ENCODE measurements at regions not wholly inside any gene's neighbourhood (a gene's known extent, or its start where the extent isn't known, plus 50 kb on each side); places are given as distances from the start of the nearest gene placed in this dataset.

- peak; percentile 28 for DNase-seq
- Histone ChIP-seq H2AFZ (ENCODE audit: low read depth) (peak overlapping the region; percentile 90), H3K4me3 (ENCODE audit: low read depth in 2 of 2, low read length in 1 of 2) (peak overlapping the region in 1 of 2 experiments; percentile 25; a peak in 1 of 4 replicates), H3K9ac (no peak overlapping the region), H3F3A (replicated peaks; ENCODE audit: insufficient read depth) (no peaks in the 10 kb centered on the region), H3K36me3 (replicated peaks in 1 of 2; ENCODE audit: control insufficient read depth in 1 of 2, insufficient read depth in 2 of 2, low read length in 1 of 2) (no peaks in the 10 kb centered on the region), H3K4me2 (peak overlapping the region; percentile 45; the same call in 1 of the 2 replicates), H3K79me2 (ENCODE audit: insufficient read depth) (no peaks in the 10 kb centered on the region), H3K9me2 (no peaks in the 10 kb centered on the region), H3K27ac (ENCODE audit: low read depth in 2 of 2, low read length in 1 of 2) (peak overlapping the region in 1 of 2 experiments; percentile 86; a peak in 2 of 4 replicates), H3K9me3 (no peaks in the 10 kb centered on the region), H3K4me1 (ENCODE audit: control insufficient read depth in 1 of 2, insufficient read depth in 2 of 2, low read depth in 1 of 2, low read length in 1 of 2) (peaks cover 3 to 5% of the 10 kb centered on the region in 2 experiments; a peak in 3 of 4 replicates), H4K20me1 (ENCODE audit: insufficient read depth) (no peaks in the 10 kb centered on the region), H3K27me3 (ENCODE audit: insufficient read depth) (no peaks in the 10 kb centered on the region)
- CTCF ChIA-PET: no interaction called here
- TF ChIP-seq PBX3 (IDR thresholded peaks at IDR 0.05): no peak
- no peak for TF ChIP-seq RFX5 (IDR thresholded peaks at IDR 0.05; ENCODE audit: low read length)
- peak; percentile 69 for TF ChIP-seq GATA2 (CRISPR knock-in tag; IDR thresholded peaks at IDR 0.05)
- 34% methylated on average over 3 of the region's 3 CpGs for WGBS (ENCODE audit: low lambda C conversion rate)
- POLR2A ChIA-PET: no interaction called here
These were observed 117.4 kb upstream of the FNDC3A start for GRCh38 chr13:48858122-48858902.

GRCh38 chr13:48859272-48860105 is 116.2 kb upstream of the FNDC3A start:
- Histone ChIP-seq H3K36me3 (replicated peaks in 1 of 2; ENCODE audit: control insufficient read depth in 1 of 2, insufficient read depth in 2 of 2, low read length in 1 of 2) (no peaks in the 10 kb centered on the region), H3K79me2 (ENCODE audit: insufficient read depth) (no peaks in the 10 kb centered on the region), H3K4me3 (ENCODE audit: low read depth in 2 of 2, low read length in 1 of 2) (no peak overlapping the region), H3K4me1 (ENCODE audit: control insufficient read depth in 1 of 2, insufficient read depth in 2 of 2, low read depth in 1 of 2, low read length in 1 of 2) (peaks cover 3 to 5% of the 10 kb centered on the region in 2 experiments; a peak in 3 of 4 replicates), H3F3A (replicated peaks; ENCODE audit: insufficient read depth) (no peaks in the 10 kb centered on the region), H4K20me1 (ENCODE audit: insufficient read depth) (no peaks in the 10 kb centered on the region), H3K9me3 (no peaks in the 10 kb centered on the region), H2AFZ (ENCODE audit: low read depth) (no peak overlapping the region; the same call in 1 of the 2 replicates), H3K9ac (no peak overlapping the region), H3K27ac (ENCODE audit: low read depth in 2 of 2, low read length in 1 of 2) (peak overlapping the region in 1 of 2 experiments; percentile 86; a peak in 1 of 4 replicates), H3K9me2 (no peaks in the 10 kb centered on the region), H3K27me3 (ENCODE audit: insufficient read depth) (no peaks in the 10 kb centered on the region), H3K4me2 (no peak overlapping the region)
- TF ChIP-seq RXRA (IDR thresholded peaks at IDR 0.05; ENCODE audit: borderline replicate concordance, low read depth) (no peak), TCF12 (IDR thresholded peaks at IDR 0.05) (no peak), MAX (IDR thresholded peaks at IDR 0.05; ENCODE audit: low read depth) (no peak), NFIC (IDR thresholded peaks at IDR 0.05; ENCODE audit: borderline replicate concordance) (no peak), MEF2A (IDR thresholded peaks at IDR 0.05; ENCODE audit: borderline replicate concordance, low read depth) (no peak), FOSL2 (IDR thresholded peaks at IDR 0.05; ENCODE audit: borderline replicate concordance, low read depth) (no peak), MXI1 (IDR thresholded peaks at IDR 0.05; ENCODE audit: low read depth, low read length) (no peak), USF1 (IDR thresholded peaks at IDR 0.05; ENCODE audit: borderline replicate concordance, low read depth) (no peak), USF2 (IDR thresholded peaks at IDR 0.05; ENCODE audit: borderline replicate concordance, low read depth, low read length) (no peak), REST (IDR thresholded peaks at IDR 0.05; ENCODE audit: low read depth, low read length) (no peak), ZBTB33 (IDR thresholded peaks at IDR 0.05; ENCODE audit: borderline replicate concordance, low read depth) (no peak)
- CTCF ChIA-PET: interaction anchor here (0.7 kb wide), 1 partner anchor 256 kb away, joined by 4 read pairs; no protein-coding TSS in a partner anchor
- POLR2A ChIA-PET: no interaction called here
- DNase-seq: no peak
- 95% methylated on average over 3 of the region's 3 CpGs for WGBS (ENCODE audit: low lambda C conversion rate)
